Lower leg skin (tissue), 4 donors: ENCODE measurements at regions not wholly inside any gene's neighbourhood (a gene's known extent, or its start where the extent isn't known, plus 50 kb on each side); places are given as distances from the start of the nearest gene placed in this dataset.
"Not testable (repeated sequence)": the region's sequence is repeated elsewhere in the genome, so short reads cannot be mapped to it uniquely, and the experiment has no call there.

ENCODE experiments used
- DNase-seq, 2 donors: peaks; one replicate each; pipeline ENCODE4 v3.0.0-alpha.2; 2019; ENCODE audit warnings: low spot score in 2 of 2
- H3K4me3 ChIP-seq: fragments of 200-600 bp; sonication (generic); 2 replicates; pipeline ENCODE4 v1.5.1; 2017; ENCODE audit warnings: mild to moderate bottlenecking, low read depth; ENCODE audit not compliant: poor library complexity, severe bottlenecking
- POLR2A ChIP-seq, 2 donors: fragments of 450-650 bp; IDR thresholded peaks; one replicate each; pipeline ENCODE4 v1.6.1; 2016 to 2017; ENCODE audit warnings: antibody characterized with exemption in 2 of 2, mild to moderate bottlenecking in 1 of 2, moderate library complexity in 1 of 2
- WGBS, 2 donors: methylation state at CpG; one replicate each; pipeline ENCODE4 v1.1.5; 2018; 5-methylcytosine and 5-hydroxymethylcytosine counted together
- intact Hi-C: fragments of 100-400 bp; cut with DNase I; formaldehyde crosslinking; loops from one replicate; pipeline ENCODE4 v1.15.0; 2023; ENCODE audit warnings: low total_unique reads
- TF ChIP-seq, protein P1 (sequence below), 3 donors: fragments of 450-650 bp; IDR thresholded peaks; one replicate each; pipeline ENCODE4 v1.5.1; 2016; ENCODE audit warnings: antibody characterized with exemption in 3 of 3, mild to moderate bottlenecking in 3 of 3, moderate library complexity in 2 of 3

DNA sequence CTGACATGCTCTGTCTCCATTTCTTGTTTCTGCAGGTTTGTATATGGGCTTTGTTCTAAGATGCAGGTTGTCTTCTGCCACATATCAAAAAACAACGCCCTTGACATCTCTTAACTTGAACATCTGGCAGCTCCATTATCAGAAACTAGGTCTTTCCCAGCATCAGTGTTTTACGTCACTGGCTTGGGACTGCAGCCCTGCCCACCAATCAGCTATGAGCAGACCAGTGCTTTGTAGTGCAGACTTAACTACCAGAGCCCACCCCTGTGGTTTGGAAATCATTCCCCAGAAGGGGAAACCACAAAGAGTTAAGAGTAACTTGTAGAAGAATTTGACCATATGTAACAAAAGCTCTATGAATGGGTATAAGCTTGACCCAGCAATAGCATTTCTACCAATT lies 132.4 kb downstream of the SEPTIN14 start:
- WGBS, 2 donors = 69 to 92% methylated on average over 2 of the region's 2 CpGs
- intact Hi-C loops = no loop called here
- H3K4me3 ChIP-seq = no peak overlapping the region
- no peak for DNase-seq
- TF ChIP-seq, protein P1, sequence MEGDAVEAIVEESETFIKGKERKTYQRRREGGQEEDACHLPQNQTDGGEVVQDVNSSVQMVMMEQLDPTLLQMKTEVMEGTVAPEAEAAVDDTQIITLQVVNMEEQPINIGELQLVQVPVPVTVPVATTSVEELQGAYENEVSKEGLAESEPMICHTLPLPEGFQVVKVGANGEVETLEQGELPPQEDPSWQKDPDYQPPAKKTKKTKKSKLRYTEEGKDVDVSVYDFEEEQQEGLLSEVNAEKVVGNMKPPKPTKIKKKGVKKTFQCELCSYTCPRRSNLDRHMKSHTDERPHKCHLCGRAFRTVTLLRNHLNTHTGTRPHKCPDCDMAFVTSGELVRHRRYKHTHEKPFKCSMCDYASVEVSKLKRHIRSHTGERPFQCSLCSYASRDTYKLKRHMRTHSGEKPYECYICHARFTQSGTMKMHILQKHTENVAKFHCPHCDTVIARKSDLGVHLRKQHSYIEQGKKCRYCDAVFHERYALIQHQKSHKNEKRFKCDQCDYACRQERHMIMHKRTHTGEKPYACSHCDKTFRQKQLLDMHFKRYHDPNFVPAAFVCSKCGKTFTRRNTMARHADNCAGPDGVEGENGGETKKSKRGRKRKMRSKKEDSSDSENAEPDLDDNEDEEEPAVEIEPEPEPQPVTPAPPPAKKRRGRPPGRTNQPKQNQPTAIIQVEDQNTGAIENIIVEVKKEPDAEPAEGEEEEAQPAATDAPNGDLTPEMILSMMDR (IDR thresholded peaks at IDR 0.05) = no peak
- TF ChIP-seq POLR2A (IDR thresholded peaks at IDR 0.05) = no peak

DNA sequence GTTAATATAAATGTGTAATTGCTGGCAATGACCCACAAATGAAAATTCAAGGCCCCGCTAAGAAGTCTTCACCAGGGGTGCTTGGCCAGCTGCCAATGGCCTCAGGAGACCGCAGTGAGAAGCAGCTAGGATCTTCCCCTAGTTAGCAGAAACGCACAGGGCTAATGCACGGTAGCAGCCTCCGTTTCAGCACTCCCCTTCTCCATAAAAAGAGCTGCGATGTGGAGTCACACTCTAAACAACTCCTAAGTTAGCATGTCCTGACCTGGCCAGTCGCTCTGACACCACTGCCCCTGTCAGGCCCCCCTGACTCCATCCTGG lies 139.0 kb downstream of the SEPTIN14 start:
- intact Hi-C loops = no loop called here
- TF ChIP-seq, protein P1 (IDR thresholded peaks at IDR 0.05) = no peak
- TF ChIP-seq POLR2A (IDR thresholded peaks at IDR 0.05) = no peak
- no peak for DNase-seq
- 13 to 34% methylated on average over 7 of the region's 7 CpGs for WGBS, 2 donors
- no peak overlapping the region for H3K4me3 ChIP-seq

DNA sequence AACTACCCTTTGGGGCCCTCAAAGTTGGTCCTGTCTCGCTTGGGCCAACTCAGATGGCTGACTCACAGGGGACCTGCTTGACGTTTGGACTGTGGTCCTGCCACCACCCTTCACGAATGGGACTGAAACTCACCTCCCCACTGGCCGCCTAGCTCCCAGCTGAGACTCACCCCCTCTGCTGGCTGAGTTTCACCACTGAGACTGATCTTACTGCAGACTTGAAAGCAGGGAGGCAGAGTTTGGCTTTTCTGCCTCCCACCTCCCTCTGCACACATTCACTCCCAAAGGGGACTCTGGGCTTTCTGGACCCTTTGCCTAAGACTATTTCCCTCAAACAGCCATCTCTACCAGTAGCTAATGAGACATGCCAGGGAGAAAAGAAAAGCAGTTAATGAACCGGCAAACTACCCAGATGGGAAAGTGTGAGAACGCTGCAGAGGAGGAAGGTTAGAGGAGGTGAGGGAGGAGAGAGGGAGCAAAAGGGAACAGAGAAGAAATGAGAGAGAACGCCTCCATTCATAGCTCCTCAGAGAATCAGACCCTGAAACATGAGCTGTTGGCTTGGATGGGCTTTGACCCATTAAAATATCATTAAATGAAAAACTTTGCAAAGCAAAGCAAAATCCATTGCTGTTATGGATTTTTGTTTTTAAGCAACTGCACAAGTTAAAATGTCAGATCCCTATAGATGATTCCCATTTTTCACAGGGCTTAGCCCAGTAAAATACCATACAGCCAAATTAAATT lies 139.5 kb downstream of the SEPTIN14 start:
- H3K4me3 ChIP-seq, DNase-seq, intact Hi-C loops: not testable (repeated sequence)
- WGBS, 2 donors = 11 to 13% methylated on average over 4 to 7 of the region's 7 CpGs

DNA sequence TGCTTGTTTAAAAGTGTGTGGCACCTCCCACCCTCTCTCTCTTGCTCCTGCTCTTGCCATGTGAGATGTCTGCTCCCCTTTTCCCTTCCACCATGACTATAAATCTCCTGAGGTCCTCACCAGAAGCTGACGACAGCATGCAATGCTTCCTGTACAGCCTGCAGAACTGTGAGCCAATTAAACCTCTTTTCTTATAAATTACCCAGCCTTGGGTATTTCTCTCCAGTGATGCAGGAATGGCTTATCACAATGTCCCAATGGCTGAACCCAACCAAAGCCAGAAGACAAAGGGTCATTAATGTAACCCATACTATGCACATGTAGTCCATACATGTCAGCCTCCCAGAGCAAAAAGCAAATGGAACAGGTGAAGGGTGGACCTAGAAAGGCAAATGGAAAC lies 141.5 kb downstream of the SEPTIN14 start:
- DNase-seq, intact Hi-C loops, H3K4me3 ChIP-seq: not testable (repeated sequence)
- 71 to 86% methylated on average over 1 of the region's 1 CpG for WGBS, 2 donors

DNA sequence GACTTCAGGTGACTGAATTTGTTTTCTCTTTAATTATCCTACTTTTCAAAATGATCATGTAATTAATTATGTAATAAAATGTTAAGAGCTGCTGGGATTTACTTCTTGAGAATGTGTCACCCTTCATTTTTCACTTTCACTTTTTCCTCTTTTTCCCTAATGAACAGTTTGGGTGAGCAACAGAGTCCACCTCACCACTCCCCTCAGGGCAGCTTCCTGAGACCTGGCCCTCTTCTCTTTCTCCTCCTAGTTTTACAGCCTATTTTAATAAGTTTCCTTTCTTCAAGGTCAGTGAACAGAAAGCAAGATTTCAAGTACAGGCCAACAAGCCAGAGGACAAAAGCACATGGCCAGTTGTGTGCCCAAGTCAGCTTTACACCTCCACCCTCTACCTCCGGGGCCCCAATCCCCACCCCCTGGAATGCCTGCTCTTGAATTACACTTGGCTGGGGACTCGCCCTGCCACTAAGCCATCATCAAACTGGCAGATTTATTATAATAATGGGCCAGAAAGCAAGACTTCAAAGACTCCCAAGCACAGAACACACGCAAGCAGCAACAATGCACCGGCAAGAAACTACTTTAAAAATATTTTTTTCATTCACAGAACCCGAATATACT lies 143.1 kb upstream of the VOPP1 start:
- DNase-seq, H3K4me3 ChIP-seq, intact Hi-C loops: not testable (repeated sequence)
- 25 to 28% methylated on average over 5 of the region's 5 CpGs for WGBS, 2 donors

DNA sequence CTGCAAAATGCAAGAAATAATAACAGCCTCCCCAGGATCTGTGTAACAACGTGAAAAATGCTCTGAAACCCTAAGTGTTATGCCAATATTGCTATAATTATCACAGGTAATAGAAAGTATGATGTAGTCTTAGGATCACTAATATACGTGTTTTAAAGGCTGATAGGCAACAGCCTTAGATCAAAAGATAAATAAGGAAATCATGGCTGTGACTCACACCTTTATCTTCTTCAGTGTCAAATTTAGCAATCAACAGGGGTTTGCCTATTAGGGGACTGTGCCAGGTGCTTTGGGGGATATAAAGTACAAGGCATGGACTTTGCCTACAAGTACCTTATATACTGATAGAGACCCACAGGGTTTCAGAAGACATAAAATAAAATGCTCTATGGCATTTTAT lies 142.1 kb upstream of the VOPP1 start:
- H3K4me3 ChIP-seq, intact Hi-C loops, DNase-seq: not testable (repeated sequence)
- 38 to 43% methylated on average over 2 of the region's 2 CpGs for WGBS, 2 donors

DNA sequence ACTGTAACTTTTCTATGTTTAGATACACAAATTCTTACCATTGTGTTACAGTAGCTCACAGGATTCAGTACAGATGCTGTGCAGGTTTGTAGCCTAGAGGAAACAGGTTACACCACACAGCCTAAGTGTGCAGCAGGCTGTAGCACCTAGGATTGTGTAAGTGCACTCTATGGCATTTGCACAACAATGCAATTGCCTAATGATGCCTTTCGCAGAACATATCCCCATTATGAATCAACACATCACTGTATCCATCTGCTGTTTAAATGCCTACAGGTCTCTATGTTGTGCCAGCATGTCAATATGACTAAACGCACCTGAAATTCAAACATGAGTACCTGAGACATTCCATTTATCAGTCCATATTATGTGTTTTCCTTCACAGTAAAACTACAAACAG lies 138.0 kb upstream of the VOPP1 start:
- DNase-seq, intact Hi-C loops, H3K4me3 ChIP-seq: not testable (repeated sequence)
- WGBS, 2 donors = 64 to 89% methylated on average over 2 of the region's 2 CpGs

DNA sequence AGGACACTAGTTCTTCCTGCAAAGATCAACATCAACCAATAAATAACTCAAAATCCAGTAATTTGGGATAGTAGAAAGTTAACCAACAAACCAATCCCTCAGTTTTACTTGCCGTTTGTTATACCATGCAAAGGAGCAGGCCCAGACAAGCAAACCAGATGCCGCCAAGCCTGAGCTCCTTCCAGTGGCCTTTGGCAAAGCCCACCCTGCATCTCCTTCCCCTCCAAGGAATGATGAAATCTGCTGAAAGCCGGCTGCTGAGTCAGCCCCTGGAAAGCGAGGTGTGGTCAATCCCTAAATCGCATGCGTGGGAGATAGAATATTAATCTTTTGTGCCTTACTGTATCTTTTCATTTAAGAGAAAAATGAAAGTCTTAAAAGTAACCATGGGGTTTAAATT lies 135.7 kb upstream of the VOPP1 start:
- 32 to 36% methylated on average over 6 of the region's 6 CpGs for WGBS, 2 donors
- H3K4me3 ChIP-seq, intact Hi-C loops, DNase-seq: not testable (repeated sequence)

DNA sequence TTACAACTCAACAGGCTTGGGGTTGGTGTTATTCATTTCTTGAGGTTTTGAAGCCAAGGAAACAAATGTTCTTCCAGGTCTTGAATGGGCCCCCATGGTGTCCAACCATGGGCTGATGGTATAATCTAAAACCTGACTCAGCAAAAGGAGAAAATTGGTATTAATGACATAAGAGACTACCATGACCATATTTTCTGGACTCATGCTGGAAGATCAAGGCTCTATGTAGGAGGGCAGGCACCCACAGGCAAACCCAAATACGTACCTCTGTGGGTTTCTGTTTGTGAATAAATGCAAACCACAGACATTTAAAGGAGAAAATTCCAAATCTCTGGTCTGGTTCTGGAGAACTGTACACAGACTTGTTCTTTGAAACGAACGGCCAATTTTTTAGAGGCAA lies 135.1 kb upstream of the VOPP1 start:
- intact Hi-C loops, H3K4me3 ChIP-seq, DNase-seq: not testable (repeated sequence)
- WGBS, 2 donors = 33 to 63% methylated on average over 1 of the region's 3 CpGs

DNA sequence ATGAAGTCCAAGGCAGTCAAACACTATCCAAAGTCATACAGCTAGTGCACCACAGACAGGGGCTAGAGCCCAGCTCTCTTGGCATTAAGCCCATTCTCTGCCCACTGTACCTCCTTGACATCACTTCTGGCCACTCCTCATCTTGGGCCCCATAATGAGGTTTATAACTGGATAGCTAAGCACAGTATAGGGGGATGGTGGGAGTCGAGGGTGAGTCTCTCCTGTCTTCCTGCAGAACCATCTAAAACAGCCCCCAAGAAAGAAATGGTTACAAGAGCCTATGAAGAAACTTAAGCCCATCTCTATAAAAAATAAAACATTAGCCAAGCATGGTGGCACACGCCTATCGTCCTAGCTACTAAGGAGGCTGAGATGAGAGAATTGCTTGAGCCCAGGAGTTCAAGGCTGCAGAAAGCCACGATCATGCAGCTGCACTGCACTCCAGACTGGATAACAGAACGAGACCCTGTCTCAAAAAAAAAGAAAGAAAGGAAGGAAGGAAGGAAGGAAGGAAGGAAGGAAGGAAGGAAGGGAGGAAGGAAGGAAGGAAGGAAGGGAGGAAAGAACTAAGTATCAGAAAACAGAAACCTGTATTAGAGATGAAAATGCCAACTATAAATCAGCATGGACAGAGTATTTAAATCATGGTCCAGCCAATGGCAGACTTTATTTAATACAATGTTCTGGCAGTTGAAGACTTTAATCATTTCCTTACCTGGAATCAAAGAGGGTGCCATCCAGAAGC lies 134.3 kb upstream of the VOPP1 start:
- 88 to 98% methylated on average over 4 to 5 of the region's 5 CpGs for WGBS, 2 donors
- H3K4me3 ChIP-seq, intact Hi-C loops, DNase-seq: not testable (repeated sequence)

DNA sequence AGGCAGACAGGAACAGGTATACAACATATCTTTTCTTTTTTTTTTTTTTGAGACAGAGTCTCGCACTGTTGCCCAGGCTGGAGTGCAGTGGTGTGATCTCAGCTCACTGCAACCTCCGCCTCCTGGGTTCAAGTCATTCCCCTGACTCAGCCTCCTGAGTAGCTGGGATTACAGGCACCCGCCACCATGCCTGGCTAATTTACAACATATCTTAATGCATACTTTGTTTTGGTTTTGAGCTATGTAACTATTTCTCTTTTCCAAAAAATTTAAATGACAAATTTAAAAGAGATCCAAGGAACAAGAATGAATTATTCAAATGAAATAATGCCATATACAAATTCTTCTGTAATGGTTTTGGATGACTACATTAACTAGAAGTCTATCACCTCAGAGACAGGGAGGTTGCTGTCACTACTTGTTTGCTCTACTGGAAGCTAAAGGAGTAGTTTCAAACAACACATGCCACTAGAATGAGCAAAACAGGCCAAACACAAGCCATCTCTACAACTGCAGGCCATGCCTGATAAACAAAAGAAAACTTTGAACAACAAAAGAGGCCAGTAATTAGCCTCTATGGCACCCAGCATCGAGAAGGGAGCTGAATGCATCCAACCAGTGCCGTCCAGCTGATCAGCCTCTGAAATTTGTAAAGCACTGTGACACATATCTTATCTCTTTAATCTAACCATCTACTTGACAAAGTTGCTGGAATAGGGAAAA lies 133.6 kb upstream of the VOPP1 start:
- intact Hi-C loops, H3K4me3 ChIP-seq, DNase-seq: not testable (repeated sequence)
- 83 to 84% methylated on average over 5 of the region's 5 CpGs for WGBS, 2 donors

DNA sequence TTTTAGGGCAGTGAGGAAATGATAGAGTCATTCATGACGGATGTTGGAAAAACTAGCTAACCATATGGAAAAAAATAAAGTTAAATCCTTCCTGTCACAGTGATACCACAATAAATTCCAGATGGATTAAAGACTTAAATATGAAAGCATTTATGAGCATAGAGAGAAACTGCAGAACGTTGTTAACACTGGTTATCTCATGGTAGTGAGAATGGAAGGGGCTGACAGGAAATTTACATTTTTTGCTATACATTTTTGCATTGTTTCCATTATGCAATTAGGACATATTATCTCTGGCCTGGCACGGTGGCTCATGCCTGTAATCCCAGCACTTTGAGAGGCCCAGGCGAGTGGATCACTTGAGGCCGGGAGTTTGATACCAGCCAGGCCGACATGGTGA lies 130.5 kb upstream of the VOPP1 start:
- DNase-seq, intact Hi-C loops, H3K4me3 ChIP-seq: not testable (repeated sequence)
- WGBS, 2 donors = 77 to 86% methylated on average over 6 of the region's 6 CpGs
